Panc1 (cell line): ENCODE measurements at regions not wholly inside any gene's neighbourhood (a gene's known extent, or its start where the extent isn't known, plus 50 kb on each side); places are given as distances from the start of the nearest gene placed in this dataset.

ENCODE experiments used
- ATAC-seq: fragments of 200-7000 bp; cut with Tn5 transposase; 2 replicates; pipeline ENCODE4 v1.9.1; 2020; ENCODE audit warnings: mild to moderate bottlenecking, moderate library complexity
- BruUV-seq: library from RNA; stranded (reverse); fragments of 400-500 nt; replicated peaks from 2 replicates; lab custom pipeline; 2021; lab: Mats Ljungman, UMichigan
- CTCF ChIA-PET: fragments of 300-600 bp; sonication (Branson Sonifier 250); formaldehyde crosslinking; loops from one replicate; lab custom pipeline; 2022; ENCODE audit warnings: antibody characterized with exemption; lab: Charles Lee
- POLR2A ChIA-PET: fragments of 300-600 bp; sonication (Branson Sonifier 250); formaldehyde crosslinking; loops from one replicate; lab custom pipeline; 2022; ENCODE audit warnings: antibody characterized with exemption; lab: Charles Lee
- DNase-seq: peaks from one replicate; pipeline ENCODE4 v3.0.0-alpha.2; 2010; ENCODE audit warnings: low read depth, low spot score
- H3K27ac ChIP-seq: 2 replicates; pipeline ENCODE4 v1.5.1; 2011; ENCODE audit warnings: mild to moderate bottlenecking, low read length, inconsistent platforms
- H3K27me3 ChIP-seq: fragments of 200-500 bp; sonication (Bioruptor generic); 2 replicates; pipeline ENCODE4 v1.6.0; 2014; ENCODE audit warnings: low read length, inconsistent platforms; ENCODE audit not compliant: control insufficient read depth, insufficient read depth
- H3K36me3 ChIP-seq: fragments of 200-500 bp; sonication (Bioruptor generic); 2 replicates; pipeline ENCODE4 v1.5.1; 2014; ENCODE audit warnings: inconsistent platforms, mild to moderate bottlenecking, low read length, moderate library complexity; ENCODE audit not compliant: control insufficient read depth, insufficient read depth
- H3K4me1 ChIP-seq: 2 replicates; pipeline ENCODE4 v1.5.1; 2011; ENCODE audit warnings: inconsistent platforms, mild to moderate bottlenecking, low read length, moderate library complexity; ENCODE audit not compliant: control insufficient read depth, insufficient read depth
- H3K4me3 ChIP-seq, 2 experiments: 2 replicates each; pipeline ENCODE4 v1.5.1; 2011 to 2012; ENCODE audit warnings: low read depth in 2 of 2, low read length in 2 of 2, mild to moderate bottlenecking in 2 of 2, inconsistent platforms in 1 of 2, moderate library complexity in 1 of 2
- H3K9me3 ChIP-seq: fragments of 200-500 bp; sonication (Bioruptor generic); 2 replicates; pipeline ENCODE4 v1.5.1; 2014; ENCODE audit warnings: low read depth, mild to moderate bottlenecking, inconsistent platforms, low read length, moderate library complexity; ENCODE audit not compliant: control insufficient read depth, insufficient read depth
- CTCF ChIP-seq: fragments of 450-650 bp; IDR thresholded peaks from 2 replicates; pipeline ENCODE4 v1.5.1; 2017; ENCODE audit warnings: mild to moderate bottlenecking
- POLR2AphosphoS5 ChIP-seq: IDR thresholded peaks from 2 replicates; pipeline ENCODE4 v1.6.1; 2012; ENCODE audit warnings: mild to moderate bottlenecking, low read depth, low read length, moderate library complexity
- SIN3A ChIP-seq: IDR thresholded peaks from 2 replicates; pipeline ENCODE4 v1.6.1; 2012; ENCODE audit warnings: low read depth, mild to moderate bottlenecking, low read length, moderate library complexity, borderline replicate concordance; ENCODE audit not compliant: insufficient read depth
- TCF7L2 ChIP-seq: IDR thresholded peaks from 2 replicates; pipeline ENCODE4 v1.6.1; 2011; ENCODE audit warnings: mild to moderate bottlenecking, low read depth, low read length, inconsistent platforms
- in situ Hi-C: cut with HindIII; loops from 2 replicates; pipeline ENCODE4 v1.10.0; 2016; ENCODE audit warnings: low sequenced_read_pairs, low pct_unique_long_range_greater_than_20kb
- intact Hi-C: fragments of 100-400 bp; cut with micrococcal nuclease; formaldehyde crosslinking; loops from one replicate; pipeline ENCODE4 v1.10.0; 2022; ENCODE audit not compliant: unreplicated experiment
- TF ChIP-seq, protein P1 (sequence below), 2 experiments: IDR thresholded peaks; 2 replicates each; pipeline ENCODE4 v1.6.1; 2011 to 2012; ENCODE audit warnings: low read depth in 2 of 2, control low read depth in 1 of 2, low read length in 1 of 2, mild to moderate bottlenecking in 1 of 2, moderate library complexity in 1 of 2; ENCODE audit not compliant: insufficient read depth in 1 of 2

- H3K4me1 ChIP-seq, result no peaks in the 10 kb centered on the region
- no peaks in the 10 kb centered on the region for H3K27me3 ChIP-seq
- no peak overlapping the region for H3K27ac ChIP-seq
- BruUV-seq, result no TSS peak
- H3K4me3 ChIP-seq, result no peak overlapping the region
- ATAC-seq (no peak), DNase-seq (no peak)
- TF ChIP-seq, protein P1, sequence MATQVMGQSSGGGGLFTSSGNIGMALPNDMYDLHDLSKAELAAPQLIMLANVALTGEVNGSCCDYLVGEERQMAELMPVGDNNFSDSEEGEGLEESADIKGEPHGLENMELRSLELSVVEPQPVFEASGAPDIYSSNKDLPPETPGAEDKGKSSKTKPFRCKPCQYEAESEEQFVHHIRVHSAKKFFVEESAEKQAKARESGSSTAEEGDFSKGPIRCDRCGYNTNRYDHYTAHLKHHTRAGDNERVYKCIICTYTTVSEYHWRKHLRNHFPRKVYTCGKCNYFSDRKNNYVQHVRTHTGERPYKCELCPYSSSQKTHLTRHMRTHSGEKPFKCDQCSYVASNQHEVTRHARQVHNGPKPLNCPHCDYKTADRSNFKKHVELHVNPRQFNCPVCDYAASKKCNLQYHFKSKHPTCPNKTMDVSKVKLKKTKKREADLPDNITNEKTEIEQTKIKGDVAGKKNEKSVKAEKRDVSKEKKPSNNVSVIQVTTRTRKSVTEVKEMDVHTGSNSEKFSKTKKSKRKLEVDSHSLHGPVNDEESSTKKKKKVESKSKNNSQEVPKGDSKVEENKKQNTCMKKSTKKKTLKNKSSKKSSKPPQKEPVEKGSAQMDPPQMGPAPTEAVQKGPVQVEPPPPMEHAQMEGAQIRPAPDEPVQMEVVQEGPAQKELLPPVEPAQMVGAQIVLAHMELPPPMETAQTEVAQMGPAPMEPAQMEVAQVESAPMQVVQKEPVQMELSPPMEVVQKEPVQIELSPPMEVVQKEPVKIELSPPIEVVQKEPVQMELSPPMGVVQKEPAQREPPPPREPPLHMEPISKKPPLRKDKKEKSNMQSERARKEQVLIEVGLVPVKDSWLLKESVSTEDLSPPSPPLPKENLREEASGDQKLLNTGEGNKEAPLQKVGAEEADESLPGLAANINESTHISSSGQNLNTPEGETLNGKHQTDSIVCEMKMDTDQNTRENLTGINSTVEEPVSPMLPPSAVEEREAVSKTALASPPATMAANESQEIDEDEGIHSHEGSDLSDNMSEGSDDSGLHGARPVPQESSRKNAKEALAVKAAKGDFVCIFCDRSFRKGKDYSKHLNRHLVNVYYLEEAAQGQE (IDR thresholded peaks at IDR 0.05; ENCODE audit: insufficient read depth in 1 of 2, low read depth in 2 of 2, low read length in 1 of 2), result no peak
- TF ChIP-seq POLR2AphosphoS5 (no peak), CTCF (no peak), SIN3A (no peak), TCF7L2 (no peak)
- in situ Hi-C loops, result no loop called here
- no peaks in the 10 kb centered on the region for H3K9me3 ChIP-seq
- H3K36me3 ChIP-seq, result no peaks in the 10 kb centered on the region
- CTCF ChIA-PET, result no interaction called here
- intact Hi-C loops, result no loop called here
- POLR2A ChIA-PET, result no interaction called here
Observed at GRCh38 chr5:167831754-167832504, 459.5 kb upstream of the WWC1 start.

- in situ Hi-C loops, result no loop called here
Observed at GRCh38 chr5:167832609-167833008, 458.8 kb upstream of the WWC1 start.

More at GRCh38 chr5:167832609-167833008, 458.8 kb upstream of the WWC1 start:
- no peak for DNase-seq
- Histone ChIP-seq H3K4me1 (no peaks in the 10 kb centered on the region), H3K36me3 (no peaks in the 10 kb centered on the region), H3K4me3 (no peak overlapping the region), H3K9me3 (no peaks in the 10 kb centered on the region), H3K27ac (no peak overlapping the region), H3K27me3 (no peaks in the 10 kb centered on the region)
- ATAC-seq, result no peak
- ChIA-PET POLR2A (no interaction called here), CTCF (no interaction called here)
- BruUV-seq, result no TSS peak
- TF ChIP-seq TCF7L2 (no peak), POLR2AphosphoS5 (no peak), SIN3A (no peak), CTCF (no peak)
- TF ChIP-seq, protein P1 (IDR thresholded peaks at IDR 0.05; ENCODE audit: insufficient read depth in 1 of 2, low read depth in 2 of 2, low read length in 1 of 2), result no peak
- intact Hi-C loops, result no loop called here
